ENCODE measurements at regions not wholly inside any gene's neighbourhood (a gene's known extent, or its start where the extent isn't known, plus 50 kb on each side); places are given as distances from the start of the nearest gene placed in this dataset.
"Not testable (repeated sequence)": the region's sequence is repeated elsewhere in the genome, so short reads cannot be mapped to it uniquely, and the experiment has no call there.

DNA sequence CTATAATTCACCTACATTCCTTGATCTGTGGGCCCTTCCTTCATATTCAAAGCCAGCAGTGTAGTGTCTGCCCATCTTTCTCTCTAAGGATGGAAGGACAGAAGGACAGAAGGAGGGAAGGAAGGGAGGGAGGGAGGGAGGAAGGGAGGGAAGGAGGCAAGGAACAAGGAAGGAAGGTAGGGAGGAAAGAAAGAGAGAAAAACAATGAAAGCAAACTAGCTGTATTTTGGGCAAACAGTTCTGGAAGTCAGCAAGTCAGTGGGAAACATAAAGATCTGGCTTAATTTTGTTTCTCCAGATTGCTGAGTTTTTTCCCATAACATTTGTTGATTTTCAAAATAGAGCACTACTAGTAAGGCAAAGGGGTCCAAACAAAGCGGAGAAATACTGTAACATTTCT lies 555.2 kb upstream of the EPHA5 start:
- DNase-seq: no peak

DNA sequence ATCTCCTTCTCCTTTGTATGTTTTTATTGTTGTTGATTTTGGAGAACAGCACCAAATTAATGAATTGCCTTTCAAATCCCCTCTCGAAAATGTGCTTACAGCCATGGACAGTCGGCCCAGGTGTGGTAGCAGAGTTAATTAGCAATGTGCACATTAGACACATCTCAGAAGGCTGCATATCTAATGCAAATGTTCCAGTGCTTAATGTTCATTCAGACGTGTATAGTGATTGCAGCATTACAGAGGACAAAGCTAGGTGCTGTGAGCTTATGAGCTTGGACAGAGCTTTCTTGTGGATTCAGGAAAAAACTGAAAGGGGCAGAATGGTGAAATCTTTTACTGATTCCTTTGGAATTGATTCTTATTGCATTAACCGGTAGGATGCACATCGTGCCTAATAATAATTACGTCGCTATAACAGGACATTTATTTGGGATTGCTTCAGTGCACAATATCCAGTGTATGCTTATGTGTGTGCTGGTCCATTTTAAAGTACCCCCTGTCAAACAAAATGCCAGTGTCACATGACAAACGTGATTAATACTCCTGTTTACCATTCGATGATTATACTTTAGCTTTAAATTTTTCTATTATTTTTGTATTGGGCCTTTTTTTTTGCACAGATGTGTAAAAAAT lies 552.9 kb upstream of the EPHA5 start:
- no peak for DNase-seq

DNA sequence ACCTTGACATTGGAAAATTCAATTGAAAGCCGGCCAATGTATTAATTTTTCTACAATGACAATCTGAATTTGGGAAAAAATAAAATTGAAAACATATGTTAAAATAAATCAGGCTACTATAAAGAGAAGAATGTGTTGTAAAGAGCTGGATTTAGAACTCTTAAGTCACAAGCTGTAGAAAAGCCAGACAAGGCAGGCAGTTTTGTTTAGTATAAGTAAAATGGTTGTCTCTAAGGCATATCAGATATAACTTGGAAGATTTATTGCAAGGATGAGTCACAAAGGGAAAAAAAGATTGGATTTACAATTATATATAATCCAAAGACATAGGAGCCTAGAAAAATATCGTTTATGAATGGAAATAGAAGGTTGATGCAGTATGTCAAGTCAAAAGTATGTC lies 549.1 kb upstream of the EPHA5 start:
- no peak for DNase-seq

DNA sequence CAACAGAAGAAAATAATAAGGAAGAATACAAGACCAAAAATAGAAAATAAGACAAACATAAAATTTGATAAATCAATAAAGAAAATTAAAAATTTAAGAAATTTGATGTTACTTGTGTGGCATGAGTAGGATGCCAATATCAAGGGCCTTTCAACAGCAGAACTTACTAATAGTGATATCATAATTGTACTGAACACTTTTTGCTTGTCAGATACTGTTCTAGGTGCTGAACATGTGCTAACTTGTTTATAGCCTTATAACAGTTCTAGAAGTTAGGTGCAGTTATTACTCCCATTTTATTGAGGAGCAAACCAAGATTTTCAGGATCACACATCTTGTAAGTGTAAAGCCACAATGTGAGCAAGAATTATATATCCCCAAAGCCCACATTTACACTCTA lies 546.0 kb upstream of the EPHA5 start:
- no peak for DNase-seq

DNA sequence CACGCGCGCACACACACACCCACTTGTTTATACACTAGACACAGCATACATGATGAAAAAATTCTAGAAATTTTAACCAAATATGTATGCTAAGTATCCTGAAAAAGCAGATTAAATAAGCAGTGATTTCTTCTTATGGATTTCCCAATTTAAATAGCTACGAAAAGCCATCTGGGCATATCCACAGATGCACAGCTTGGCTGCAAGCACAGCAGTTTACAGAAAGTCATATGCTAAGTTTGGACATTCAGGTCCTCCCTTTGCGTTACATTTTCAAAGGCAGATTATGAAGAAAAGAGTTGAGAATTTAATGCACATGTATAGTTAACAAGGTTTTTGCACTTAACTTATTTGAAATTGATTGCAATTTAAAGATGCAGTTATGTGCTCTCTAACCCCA lies 542.2 kb upstream of the EPHA5 start:
- DNase-seq: no peak

DNA sequence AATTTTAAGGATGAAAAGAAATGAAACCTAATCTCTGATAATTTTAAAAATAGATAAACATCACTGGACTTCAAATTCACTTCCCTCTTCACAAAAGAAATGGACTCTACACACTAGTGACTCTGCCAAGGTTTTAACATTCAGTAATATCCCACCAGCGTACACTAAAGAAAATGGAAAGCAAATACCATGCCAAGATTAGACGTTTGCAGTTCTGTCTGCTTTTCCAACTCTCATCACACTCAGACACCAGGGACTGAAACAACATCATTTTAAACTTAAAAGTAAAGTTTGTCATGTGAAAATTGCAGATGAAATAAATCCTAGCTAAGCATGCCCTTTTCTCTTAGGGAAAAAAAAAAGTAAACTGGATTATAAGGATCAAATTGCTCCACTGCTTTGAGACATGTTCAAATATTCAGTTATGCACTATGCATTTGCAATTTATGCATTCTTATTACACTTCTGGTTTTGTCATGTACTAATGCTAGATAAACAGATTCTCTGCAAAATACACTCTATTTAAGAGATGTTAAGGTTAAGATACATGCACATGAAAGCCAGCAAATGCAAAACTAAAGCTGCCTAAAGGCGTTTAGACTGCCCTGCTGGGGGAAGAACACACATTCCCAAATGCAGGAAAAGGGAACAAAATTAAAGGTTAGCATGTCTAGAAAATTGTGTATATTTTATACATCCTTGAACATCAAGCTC lies 534.4 kb upstream of the EPHA5 start:
- DNase-seq: no peak

DNA sequence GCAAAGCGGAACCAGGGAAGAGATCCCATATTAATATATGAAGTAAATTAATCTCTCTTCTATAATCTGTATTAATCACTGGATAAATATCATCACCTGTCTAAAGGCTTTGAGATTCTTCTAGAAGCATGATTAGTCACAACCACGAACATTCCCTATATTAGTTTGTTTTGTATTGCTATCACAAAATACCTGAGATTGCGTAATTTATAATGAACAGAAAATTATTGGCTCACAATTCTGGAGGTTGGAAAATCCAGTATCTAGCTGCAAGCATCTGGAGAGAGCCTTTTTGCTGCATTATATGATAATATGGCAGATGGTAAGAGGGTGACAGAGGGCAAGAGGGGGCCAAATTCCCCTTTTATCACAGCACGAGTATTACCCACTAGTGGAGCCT lies 532.6 kb upstream of the EPHA5 start:
- no peak for DNase-seq

DNA sequence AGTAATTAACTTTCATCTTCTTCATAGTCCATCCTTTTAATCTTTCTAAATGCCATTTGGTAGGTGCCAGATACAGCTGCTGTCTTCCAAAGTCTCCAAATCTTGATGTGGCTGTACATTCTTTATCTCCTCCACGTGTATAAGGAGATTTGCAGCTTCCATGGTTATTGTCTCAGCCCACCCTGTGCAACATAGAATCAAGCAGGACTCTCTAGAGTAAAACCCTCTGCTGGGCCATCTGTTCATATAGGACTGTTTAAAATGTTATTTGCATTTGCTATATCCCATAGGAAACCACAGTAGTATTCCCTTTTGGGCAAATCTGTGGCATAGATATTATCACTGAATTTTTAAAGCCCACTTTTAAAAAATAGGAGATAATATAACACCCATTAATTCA lies 527.2 kb upstream of the EPHA5 start:
- no peak for DNase-seq

DNA sequence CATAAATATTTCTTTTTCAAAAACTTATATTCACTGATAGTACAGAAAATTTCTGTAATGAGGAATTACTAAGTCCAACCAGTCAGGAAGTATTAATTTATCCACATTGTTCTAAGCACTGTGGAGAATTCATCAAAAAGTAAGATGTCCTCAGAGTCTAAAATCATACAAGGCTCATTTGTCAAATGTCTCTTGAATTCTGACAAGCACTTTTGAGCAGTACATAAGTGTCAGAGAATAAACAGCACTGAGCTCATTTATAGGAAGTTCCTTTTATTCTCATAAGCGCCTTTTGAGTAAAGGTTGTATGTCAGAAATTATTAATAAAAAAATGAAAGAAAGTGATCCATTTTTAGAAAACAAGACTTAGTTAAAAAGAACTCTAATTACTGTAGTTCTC lies 523.2 kb upstream of the EPHA5 start:
- no peak for DNase-seq

DNA sequence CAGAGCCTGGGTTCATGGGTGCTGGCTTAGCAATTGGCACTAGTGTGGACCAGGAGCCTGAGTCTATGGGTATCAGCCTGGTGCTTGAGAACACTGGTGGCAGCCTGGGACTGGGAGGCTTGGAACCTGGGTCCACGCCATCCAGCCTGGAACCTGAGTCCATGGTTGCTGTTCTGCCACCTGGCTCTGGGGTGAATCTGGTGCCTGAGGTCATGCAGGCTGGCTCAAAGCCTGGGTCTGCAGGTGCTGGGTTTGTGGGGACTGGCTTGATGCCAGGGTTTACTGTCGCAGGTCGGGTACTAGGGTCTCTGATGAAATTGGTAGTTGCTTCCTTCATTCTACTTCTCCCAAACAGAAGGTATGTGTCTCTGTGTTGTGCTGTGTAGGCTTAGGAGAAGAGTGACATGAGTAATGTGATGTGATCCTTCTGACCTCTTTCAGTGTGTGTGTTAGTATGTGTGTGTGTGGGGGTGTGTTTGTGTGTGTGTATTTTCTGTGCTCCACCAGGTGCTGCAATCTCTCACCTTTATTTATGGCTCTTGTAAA lies 517.0 kb upstream of the EPHA5 start:
- DNase-seq: no peak

DNA sequence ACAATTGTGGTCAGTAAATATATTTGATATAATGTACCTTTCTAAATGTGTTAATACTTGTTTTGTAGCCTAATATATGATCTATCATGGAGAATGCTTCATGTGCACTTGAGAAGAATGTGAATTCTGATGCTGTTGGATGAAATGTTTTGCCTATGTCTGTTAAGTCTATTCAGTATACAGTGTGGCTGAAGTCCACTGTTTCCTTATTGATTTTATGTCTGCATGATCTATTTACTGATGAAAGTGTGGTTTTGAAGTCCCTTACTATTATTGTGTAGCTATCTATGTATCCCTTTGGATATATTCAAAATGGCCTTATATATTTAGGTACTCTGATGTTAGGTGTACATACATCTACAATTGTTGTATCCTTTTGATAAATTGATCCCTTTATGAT lies 515.8 kb upstream of the EPHA5 start:
- no peak for DNase-seq

DNA sequence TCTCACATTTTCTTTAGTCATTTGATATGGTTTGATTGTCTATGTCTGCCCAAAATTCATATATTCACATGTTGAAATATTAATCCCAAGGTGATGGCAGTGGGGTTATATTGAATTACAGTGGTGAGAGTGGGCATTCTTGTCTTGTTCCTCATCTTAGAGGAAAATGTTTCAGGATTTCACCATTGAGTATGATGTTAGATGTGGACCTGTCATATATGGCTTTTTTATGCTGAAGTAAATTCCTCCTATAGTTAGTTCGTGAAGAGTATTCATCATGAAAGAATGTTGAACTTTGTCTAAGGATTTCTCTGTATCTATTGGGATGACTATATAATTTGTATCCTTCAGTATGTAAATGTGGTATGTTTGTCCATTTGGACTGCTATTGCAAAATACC lies 512.3 kb upstream of the EPHA5 start:
- no peak for DNase-seq

DNA sequence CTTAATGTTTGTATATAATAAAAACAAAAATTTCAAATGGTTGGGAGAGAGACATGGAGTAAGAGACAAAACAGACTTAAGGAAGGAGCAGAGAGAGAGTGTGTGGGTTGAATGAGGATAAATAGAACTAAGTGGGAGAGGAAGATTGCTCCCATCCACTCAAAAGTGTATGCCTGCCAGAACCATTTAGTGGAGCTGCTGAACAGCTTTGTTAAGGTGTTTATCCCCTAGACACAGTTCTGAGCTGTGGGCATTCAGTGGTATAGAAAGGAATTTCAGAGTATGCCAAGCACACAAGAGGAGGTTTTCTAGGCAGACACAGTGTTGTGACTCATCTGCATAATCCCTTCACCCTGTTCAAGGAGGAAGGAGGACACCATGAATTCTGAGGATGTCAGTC lies 508.6 kb upstream of the EPHA5 start:
- no peak for DNase-seq

DNA sequence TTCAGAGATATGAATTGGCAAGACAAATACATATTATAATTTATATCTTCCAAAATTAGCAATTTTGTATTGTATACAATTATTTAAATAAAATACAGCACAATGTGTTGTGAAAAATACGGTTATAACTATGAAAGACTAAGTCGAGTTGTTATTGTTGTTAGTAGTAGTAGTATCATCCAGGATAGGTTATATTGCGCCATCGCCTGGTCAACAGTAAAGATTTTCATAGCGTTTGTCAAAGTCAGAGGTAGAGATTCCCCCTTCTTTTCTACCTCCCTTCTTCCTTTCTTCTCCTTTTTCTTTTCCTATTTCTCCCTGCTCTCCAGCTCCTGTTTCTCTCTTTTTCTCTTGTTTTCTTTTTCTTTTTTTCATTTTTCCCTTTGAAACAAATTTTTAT lies 499.1 kb upstream of the EPHA5 start:
- no peak for DNase-seq

DNA sequence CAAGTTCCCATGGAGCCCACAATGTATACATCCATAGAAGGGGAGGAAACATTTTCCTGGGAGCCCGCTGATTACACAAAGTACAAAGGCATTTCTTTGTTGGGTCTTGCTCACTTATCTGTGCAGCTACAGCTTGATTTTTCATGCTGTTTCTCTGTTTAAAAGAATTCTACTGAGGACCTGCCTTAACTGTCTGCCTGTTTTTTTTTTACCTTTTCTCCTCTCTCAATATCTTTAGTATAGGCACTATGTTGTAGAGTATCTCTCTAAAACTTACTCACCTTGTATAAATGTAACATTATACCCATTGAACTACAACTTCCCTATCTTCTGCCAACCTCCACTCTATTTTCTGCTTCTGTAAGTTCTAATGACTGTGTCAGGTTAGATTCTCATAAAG lies 494.6 kb upstream of the EPHA5 start:
- no peak for DNase-seq

DNA sequence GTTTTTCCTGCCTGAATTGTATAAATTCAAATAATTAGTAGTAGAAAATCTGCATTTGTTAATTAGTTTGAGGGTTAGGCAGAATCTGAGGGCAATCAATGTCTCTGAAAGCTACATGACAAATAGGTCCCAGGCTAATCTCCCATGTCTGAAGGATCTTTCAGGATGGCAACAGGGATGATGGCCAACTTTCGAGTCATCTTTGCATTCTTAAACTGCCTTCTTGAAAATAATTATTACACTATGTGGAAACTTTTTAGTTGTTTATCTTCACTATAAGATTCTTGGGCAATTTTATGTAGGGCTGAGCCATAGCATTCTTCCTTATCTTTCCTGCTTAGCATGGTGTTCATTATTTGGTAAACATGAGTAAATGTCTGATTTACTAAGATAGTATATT lies 490.3 kb upstream of the EPHA5 start:
- no peak for DNase-seq

DNA sequence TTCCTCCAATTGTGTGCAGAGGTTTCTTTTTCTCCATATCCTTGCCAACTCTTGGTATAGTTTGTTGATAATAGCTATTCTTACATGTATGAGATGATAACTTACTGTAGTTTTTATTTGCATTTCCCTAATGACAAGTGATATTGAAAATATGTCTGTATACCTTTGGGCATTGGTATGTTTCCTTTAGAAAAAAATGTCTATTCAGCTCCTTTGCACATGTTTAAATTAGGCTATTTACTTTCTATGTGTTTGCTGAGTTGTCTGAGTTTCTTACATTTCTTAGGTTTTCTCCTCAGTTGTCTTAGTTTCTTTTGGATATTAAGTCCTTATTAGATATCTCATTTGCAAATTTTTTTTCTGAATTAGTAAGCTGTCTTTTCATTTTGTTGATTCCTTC lies 487.3 kb upstream of the EPHA5 start:
- DNase-seq: no peak

DNA sequence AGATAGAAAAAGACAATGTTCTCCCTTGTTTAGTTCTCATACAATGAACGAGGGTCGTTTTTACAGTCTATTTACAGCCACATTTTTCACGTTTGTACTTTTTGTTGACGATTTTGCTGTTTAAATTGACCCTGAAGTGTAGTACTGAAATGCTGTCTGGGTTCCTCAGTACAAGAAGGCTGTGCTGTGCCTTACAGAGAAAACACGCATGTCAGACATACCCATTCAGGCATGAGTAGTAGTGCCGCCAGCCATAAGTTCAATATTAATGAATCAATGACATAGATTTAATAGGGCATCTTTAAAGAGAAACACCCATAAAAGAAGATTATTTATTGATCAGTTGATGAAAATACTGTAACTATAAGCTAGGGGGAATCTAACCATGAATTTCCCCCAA lies 459.8 kb upstream of the EPHA5 start:
- no peak for DNase-seq

DNA sequence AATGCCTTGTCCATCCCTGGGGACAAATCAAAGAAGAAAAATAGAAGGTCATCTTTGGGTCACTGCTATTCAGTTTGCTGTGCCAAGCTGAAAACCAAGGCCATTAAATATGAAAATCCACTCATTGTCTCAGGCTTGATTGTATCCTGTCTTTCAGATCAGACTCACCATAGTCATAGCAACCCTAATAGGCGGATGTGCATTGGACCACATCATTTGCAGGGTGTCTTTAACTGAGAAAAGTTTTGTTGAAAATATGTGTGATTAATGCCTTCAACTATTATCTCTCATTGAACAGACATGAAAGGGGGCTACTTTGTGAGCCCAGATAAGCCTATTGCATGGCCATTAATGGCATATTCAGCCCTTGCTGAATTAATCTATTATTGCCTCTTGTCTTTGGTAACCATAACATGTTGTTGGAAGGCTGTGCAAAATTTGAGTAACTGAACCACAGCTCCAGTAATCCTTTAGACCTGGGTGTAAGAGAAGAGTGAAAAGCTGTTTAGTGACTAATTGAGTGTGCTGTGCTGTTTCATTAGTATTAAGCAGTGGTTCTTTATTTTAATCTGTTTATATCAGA lies 453.6 kb upstream of the EPHA5 start:
- DNase-seq: no peak

DNA sequence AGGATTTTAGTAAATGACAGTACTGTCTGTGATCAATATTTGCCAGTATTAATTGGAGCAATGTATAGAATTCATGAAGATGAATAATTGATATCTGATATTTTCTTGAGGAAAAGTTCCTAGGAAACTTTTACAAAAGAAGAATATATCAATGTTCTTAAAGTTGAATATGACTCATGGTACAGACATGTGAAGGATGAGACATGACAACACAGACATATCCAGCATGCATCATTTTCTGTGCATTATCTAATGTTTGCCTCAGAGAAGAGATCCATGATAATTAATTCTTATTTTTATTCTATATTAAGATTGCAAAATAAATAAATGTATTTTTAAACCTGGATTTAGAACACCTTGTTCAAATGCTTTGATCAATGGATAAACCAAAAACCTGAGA lies 452.9 kb upstream of the EPHA5 start:
- DNase-seq: no peak

DNA sequence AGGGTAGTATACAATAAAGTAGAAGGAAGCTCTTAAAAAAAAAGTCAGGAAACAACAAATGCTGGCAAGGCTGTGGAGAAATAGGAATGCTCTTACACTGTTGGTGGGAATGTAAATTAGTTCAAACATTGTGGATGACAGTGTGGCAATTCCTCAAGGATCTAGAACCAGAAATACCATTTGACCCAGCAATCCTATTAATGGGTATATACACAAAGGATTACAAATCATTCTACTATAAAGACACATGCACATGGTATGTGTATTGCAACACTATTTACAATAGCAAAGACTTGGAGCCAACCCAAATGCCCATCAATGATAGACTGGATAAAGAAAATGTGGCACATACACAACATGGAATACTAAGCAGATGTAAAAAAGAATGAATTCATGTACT lies 444.9 kb upstream of the EPHA5 start:
- not testable (repeated sequence) for DNase-seq

DNA sequence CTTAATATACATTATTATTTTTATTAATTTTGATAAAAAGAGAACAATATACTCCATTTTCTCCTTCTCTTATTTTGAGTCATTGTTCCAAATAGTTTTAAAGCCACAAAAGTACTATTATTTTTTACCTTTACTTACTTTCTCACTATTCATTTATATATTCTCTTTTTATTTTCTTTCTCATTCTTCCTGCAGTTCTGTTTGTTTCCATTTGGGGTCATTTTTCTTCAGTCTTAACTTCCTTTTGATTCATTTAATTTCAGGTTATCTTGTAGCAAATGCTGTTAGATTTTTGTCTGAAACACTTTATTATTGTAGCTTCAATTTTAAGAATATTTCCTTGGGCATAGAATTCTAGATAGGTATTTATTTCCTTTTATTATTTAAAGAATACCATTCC lies 438.6 kb upstream of the EPHA5 start:
- DNase-seq: no peak

DNA sequence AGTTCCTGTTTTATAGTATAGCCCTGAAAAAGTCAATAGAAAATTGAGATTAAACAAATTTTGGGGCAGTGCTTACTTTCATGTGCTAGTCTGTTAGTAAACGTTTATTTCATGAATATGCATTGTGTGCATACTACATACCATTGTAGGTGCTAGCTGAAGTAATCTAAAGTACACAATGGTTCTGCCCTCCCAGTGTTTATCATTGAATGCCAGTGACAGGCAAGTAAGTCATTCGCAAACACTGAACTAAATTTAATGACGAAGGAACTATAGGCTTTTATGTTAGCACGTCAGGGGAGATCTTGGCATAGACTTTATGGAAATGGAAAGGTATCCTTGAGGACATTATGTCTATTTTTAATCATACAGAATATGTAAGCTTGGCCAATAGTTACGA lies 426.9 kb upstream of the EPHA5 start:
- no peak for DNase-seq

DNA sequence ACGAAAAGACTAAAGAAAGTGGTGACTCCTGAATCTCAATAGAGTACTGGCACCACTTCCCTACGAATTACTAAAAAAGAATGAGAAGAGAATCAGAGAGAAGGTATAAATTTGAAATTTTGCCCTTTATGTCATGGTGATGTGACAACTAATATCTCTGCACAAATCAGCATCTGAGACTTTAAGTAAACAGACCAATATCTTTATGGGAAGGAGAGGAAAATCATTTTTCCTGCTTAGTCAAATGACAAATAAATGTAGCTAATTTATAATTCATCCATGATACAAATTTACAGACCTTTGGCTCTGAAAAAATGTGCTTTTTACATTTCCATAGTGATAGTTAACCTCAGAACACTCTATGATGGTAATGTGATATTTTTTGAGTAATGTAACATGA lies 424.8 kb upstream of the EPHA5 start:
- DNase-seq: no peak

DNA sequence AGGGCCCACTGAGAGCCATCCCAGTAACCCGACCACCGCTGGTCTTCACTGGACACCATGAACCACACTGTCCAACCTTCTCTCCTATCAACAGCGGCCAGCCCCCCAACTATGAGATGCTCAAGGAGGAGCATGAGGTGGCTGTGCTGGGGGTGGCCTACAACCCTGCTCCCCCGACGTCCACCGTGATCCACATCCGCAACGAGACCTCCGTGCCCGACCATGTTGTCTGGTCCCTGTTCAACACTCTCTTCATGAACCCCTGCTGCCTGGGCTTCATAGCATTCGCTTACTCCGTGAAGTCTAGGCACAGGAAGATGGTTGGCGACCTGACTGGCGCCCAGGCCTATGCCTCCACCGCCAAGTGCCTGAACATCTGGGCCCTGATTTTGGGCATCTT lies 423.8 kb upstream of the EPHA5 start:
- DNase-seq: no peak
